Right lobe of liver (tissue), 4 donors: ENCODE measurements at regions not wholly inside any gene's neighbourhood (a gene's known extent, or its start where the extent isn't known, plus 50 kb on each side); places are given as distances from the start of the nearest gene placed in this dataset.

Experiments
- CTCF ChIP-seq, 4 donors: fragments of 200-600 bp in 3 of 4; fragments of 450-650 bp in 1 of 4; IDR thresholded peaks; one replicate each; pipeline versions ENCODE4 v1.5.1 to v1.8.0; 2016 to 2022; ENCODE audit warnings: antibody characterized with exemption in 4 of 4, mild to moderate bottlenecking in 2 of 4
- POLR2A ChIP-seq: fragments of 450-650 bp; IDR thresholded peaks from one replicate; pipeline ENCODE4 v1.6.1; 2017; ENCODE audit warnings: antibody characterized with exemption, mild to moderate bottlenecking
- donor health status: DM: no; HTN: no; CAD: no.
- donor health status: DM: no; HTN: no; CAD: no.
- donor health status: DM: no; HTN: yes; CAD: no.

GRCh38 chr1:64348961-64349648, 120.8 kb upstream of the CACHD1 start:
- TF ChIP-seq CTCF (IDR thresholded peaks at IDR 0.05) (no peak), POLR2A (no peak)
